ENCODE measurements at regions not wholly inside any gene's neighbourhood (a gene's known extent, or its start where the extent isn't known, plus 50 kb on each side); places are given as distances from the start of the nearest gene placed in this dataset.
A peak's percentile ranks its signal among the peaks of the same experiment; 100 is the strongest.

GRCh38 chr2:19300961-19301360, 57.5 kb downstream of the OSR1 start:
- Histone ChIP-seq H3K9me3 (ENCODE audit: low read length) (no peaks in the 10 kb centered on the region), H3K4me2 (ENCODE audit: low read depth, low read length, poor library complexity, severe bottlenecking) (no peak overlapping the region), H3K27me3 (ENCODE audit: low read length) (no peaks in the 10 kb centered on the region), H3K9me2 (replicated peaks; ENCODE audit: insufficient read depth, low read length) (no peaks in the 10 kb centered on the region), H3K4me1 (ENCODE audit: low read length) (no peaks in the 10 kb centered on the region), H3K27ac (ENCODE audit: low read length) (no peak overlapping the region), H4K20me1 (ENCODE audit: insufficient read depth, low read depth, low read length) (no peaks in the 10 kb centered on the region), H3K36me3 (ENCODE audit: insufficient read depth, low read length) (no peaks in the 10 kb centered on the region), H3K4me3 (ENCODE audit: low read length) (no peak overlapping the region), H3K79me2 (ENCODE audit: low read length) (no peaks in the 10 kb centered on the region), H3K9ac (ENCODE audit: low read length) (no peak overlapping the region), H2AFZ (ENCODE audit: low read length) (no peak overlapping the region)
- DNase-seq: no peak

DNA sequence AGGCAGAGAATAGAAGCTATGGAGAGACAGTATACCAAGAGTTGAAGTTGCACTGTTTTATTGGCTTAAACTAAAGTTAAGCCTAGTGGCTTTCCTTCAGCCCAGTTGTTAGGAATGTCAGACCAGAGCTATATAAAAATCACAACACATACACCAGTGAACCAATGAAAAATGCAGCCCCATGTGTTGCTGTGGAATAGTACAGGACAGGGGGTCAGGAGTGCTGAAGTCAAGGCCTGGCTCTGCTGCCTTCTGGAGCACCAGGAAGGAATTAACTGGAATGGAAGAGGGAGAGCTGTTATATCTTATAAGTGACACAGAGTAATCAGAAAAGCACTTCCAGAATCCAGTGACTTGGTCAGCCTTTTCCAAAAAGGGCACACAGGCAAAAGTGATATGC, 58.9 kb downstream of the OSR1 start:
- Histone ChIP-seq H3K9me2 (replicated peaks; ENCODE audit: insufficient read depth, low read length) (no peaks in the 10 kb centered on the region), H3K4me1 (ENCODE audit: low read length) (no peaks in the 10 kb centered on the region), H4K20me1 (ENCODE audit: insufficient read depth, low read depth, low read length) (no peaks in the 10 kb centered on the region), H3K9ac (ENCODE audit: low read length) (no peak overlapping the region), H3K27ac (ENCODE audit: low read length) (no peak overlapping the region), H3K79me2 (ENCODE audit: low read length) (no peaks in the 10 kb centered on the region), H3K27me3 (ENCODE audit: low read length) (no peaks in the 10 kb centered on the region), H3K4me3 (ENCODE audit: low read length) (no peak overlapping the region), H3K36me3 (ENCODE audit: insufficient read depth, low read length) (no peaks in the 10 kb centered on the region), H2AFZ (ENCODE audit: low read length) (no peak overlapping the region), H3K4me2 (ENCODE audit: low read depth, low read length, poor library complexity, severe bottlenecking) (no peak overlapping the region), H3K9me3 (ENCODE audit: low read length) (no peaks in the 10 kb centered on the region)
- no peak for DNase-seq

DNA sequence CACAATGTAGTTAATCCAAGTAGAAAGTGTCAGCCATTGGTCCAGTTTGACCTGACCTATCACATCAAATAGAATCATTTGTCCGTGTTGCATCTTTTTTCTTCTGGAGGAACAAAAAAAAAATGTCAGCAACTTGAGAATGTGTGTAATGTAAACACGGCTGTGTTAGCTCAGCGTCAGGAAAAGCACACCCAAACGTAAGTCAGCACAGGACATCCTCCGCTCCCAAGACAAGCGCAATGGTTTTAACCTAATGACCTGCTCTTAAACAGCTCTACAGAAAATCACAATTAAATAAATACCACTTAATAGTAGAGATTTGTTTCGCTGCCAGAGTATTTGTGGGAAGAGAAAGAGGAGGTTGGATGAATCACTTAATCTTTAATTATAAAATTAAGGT, 59.4 kb downstream of the OSR1 start:
- no peak overlapping the region for H2AFZ ChIP-seq (ENCODE audit: low read length)
- no peak overlapping the region for H3K27ac ChIP-seq (ENCODE audit: low read length)
- no peak for DNase-seq
- no peak overlapping the region for H3K9ac ChIP-seq (ENCODE audit: low read length)
- H4K20me1 ChIP-seq (ENCODE audit: insufficient read depth, low read depth, low read length): no peaks in the 10 kb centered on the region
- H3K36me3 ChIP-seq (ENCODE audit: insufficient read depth, low read length): no peaks in the 10 kb centered on the region
- H3K4me2 ChIP-seq (ENCODE audit: low read depth, low read length, poor library complexity, severe bottlenecking): no peak overlapping the region
- H3K9me3 ChIP-seq (ENCODE audit: low read length): no peaks in the 10 kb centered on the region
- no peak overlapping the region for H3K4me3 ChIP-seq (ENCODE audit: low read length)
- no peaks in the 10 kb centered on the region for H3K4me1 ChIP-seq (ENCODE audit: low read length)
- no peaks in the 10 kb centered on the region for H3K27me3 ChIP-seq (ENCODE audit: low read length)
- no peaks in the 10 kb centered on the region for H3K79me2 ChIP-seq (ENCODE audit: low read length)
- no peaks in the 10 kb centered on the region for H3K9me2 ChIP-seq (replicated peaks; ENCODE audit: insufficient read depth, low read length)

- Histone ChIP-seq H3K79me2 (ENCODE audit: low read length) (no peaks in the 10 kb centered on the region), H3K4me1 (ENCODE audit: low read length) (no peaks in the 10 kb centered on the region)
Measured at GRCh38 chr2:19297716-19298115, 60.7 kb downstream of the OSR1 start.

DNA sequence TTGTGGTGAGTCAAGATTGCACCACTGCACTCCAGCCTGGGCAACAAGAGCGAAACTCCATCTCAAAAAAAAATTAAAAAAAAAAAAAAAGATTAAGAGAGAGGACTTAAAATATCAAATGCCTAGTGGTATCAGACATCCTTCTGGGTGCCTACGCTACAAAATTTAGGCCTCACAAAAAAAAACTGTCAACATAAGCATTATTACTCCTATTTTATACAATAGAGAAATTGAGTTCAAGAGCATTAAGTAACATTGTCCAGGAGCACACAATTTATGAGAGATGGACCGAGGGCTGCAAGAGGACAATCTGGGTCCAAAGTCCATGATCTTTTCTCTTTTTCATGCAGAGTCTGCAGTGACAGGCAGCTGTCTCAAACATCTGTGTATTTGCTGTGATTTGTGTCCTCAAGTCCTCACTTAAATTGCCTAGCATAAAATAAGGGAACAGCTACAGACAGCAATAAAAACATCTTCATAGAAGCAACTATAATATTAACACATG, 62.4 kb downstream of the OSR1 start:
- no peak overlapping the region for H3K4me3 ChIP-seq (ENCODE audit: low read length)
- H3K9me3 ChIP-seq (ENCODE audit: low read length): no peaks in the 10 kb centered on the region

More at GRCh38 chr2:19297716-19298115, 60.7 kb downstream of the OSR1 start:
- H4K20me1 ChIP-seq (ENCODE audit: insufficient read depth, low read depth, low read length): no peaks in the 10 kb centered on the region
- no peak overlapping the region for H2AFZ ChIP-seq (ENCODE audit: low read length)
- no peak overlapping the region for H3K4me3 ChIP-seq (ENCODE audit: low read length)
- no peak overlapping the region for H3K4me2 ChIP-seq (ENCODE audit: low read depth, low read length, poor library complexity, severe bottlenecking)
- H3K27me3 ChIP-seq (ENCODE audit: low read length): no peaks in the 10 kb centered on the region
- peak; percentile 5 for DNase-seq
- H3K9me2 ChIP-seq (replicated peaks; ENCODE audit: insufficient read depth, low read length): no peaks in the 10 kb centered on the region
- no peaks in the 10 kb centered on the region for H3K36me3 ChIP-seq (ENCODE audit: insufficient read depth, low read length)
- no peak overlapping the region for H3K27ac ChIP-seq (ENCODE audit: low read length)
- no peak overlapping the region for H3K9ac ChIP-seq (ENCODE audit: low read length)
- no peaks in the 10 kb centered on the region for H3K9me3 ChIP-seq (ENCODE audit: low read length)

DNA sequence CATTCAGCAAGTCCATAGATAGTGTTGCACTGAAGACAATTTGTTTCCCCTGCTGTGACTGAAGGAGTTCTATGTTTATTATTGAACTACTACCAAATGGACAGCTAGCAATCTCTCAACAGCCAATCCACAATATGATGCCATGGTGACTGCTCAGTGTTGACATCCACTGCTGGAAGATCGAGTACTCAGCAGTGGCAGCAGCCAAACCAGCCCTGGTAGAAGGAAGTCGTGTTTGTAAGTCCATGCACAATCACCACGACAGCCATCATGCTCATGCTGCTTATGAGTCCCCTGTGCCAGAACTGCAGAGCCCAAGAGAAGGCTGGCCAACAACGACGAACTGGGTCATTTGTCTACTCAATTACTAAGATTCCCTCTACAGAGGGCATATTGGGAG, 66.4 kb downstream of the OSR1 start:
- H4K20me1 ChIP-seq (ENCODE audit: insufficient read depth, low read depth, low read length): no peaks in the 10 kb centered on the region
- H3K9me2 ChIP-seq (replicated peaks; ENCODE audit: insufficient read depth, low read length): no peaks in the 10 kb centered on the region
- no peak overlapping the region for H3K27ac ChIP-seq (ENCODE audit: low read length)
- H3K36me3 ChIP-seq (ENCODE audit: insufficient read depth, low read length): no peaks in the 10 kb centered on the region
- no peaks in the 10 kb centered on the region for H3K27me3 ChIP-seq (ENCODE audit: low read length)
- no peak overlapping the region for H3K4me3 ChIP-seq (ENCODE audit: low read length)
- no peaks in the 10 kb centered on the region for H3K79me2 ChIP-seq (ENCODE audit: low read length)
- no peak overlapping the region for H3K9ac ChIP-seq (ENCODE audit: low read length)
- H3K9me3 ChIP-seq (ENCODE audit: low read length): no peaks in the 10 kb centered on the region
- H3K4me2 ChIP-seq (ENCODE audit: low read depth, low read length, poor library complexity, severe bottlenecking): no peak overlapping the region
- peak; percentile 27 for DNase-seq
- no peak overlapping the region for H2AFZ ChIP-seq (ENCODE audit: low read length)
- no peaks in the 10 kb centered on the region for H3K4me1 ChIP-seq (ENCODE audit: low read length)

More for the DNA sequence above, 62.4 kb downstream of the OSR1 start:
- Histone ChIP-seq H3K79me2 (ENCODE audit: low read length) (no peaks in the 10 kb centered on the region), H3K27me3 (ENCODE audit: low read length) (no peaks in the 10 kb centered on the region), H2AFZ (ENCODE audit: low read length) (no peak overlapping the region), H3K4me1 (ENCODE audit: low read length) (no peaks in the 10 kb centered on the region), H3K9me2 (replicated peaks; ENCODE audit: insufficient read depth, low read length) (no peaks in the 10 kb centered on the region), H3K36me3 (ENCODE audit: insufficient read depth, low read length) (no peaks in the 10 kb centered on the region), H3K4me2 (ENCODE audit: low read depth, low read length, poor library complexity, severe bottlenecking) (no peak overlapping the region), H3K27ac (ENCODE audit: low read length) (no peak overlapping the region), H4K20me1 (ENCODE audit: insufficient read depth, low read depth, low read length) (no peaks in the 10 kb centered on the region), H3K9ac (ENCODE audit: low read length) (no peak overlapping the region)
- DNase-seq: no peak

DNA sequence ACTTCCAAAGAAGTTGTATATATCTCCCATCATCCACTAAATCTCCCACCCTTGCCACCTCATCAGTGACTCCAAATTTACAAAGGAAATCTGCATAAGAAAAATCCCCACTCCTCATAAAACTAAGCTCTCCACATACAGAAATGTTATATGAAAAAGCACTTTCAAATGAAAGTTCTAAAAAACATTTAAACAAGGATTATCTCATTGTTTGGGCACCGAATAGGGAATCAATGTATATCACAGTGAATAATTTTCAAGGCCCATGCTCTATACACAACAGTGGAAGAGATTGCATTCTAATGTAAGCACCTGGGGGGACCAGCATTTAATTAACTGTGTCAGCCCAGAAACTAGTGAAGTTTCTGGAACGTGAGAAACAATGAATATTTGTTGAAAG, 70.1 kb downstream of the OSR1 start:
- no peaks in the 10 kb centered on the region for H3K4me1 ChIP-seq (ENCODE audit: low read length)
- H4K20me1 ChIP-seq (ENCODE audit: insufficient read depth, low read depth, low read length): no peaks in the 10 kb centered on the region
- H3K9me3 ChIP-seq (ENCODE audit: low read length): no peaks in the 10 kb centered on the region
- no peaks in the 10 kb centered on the region for H3K79me2 ChIP-seq (ENCODE audit: low read length)
- no peaks in the 10 kb centered on the region for H3K36me3 ChIP-seq (ENCODE audit: insufficient read depth, low read length)
- H3K4me3 ChIP-seq (ENCODE audit: low read length): no peak overlapping the region
- peak; percentile 27 for DNase-seq
- H3K4me2 ChIP-seq (ENCODE audit: low read depth, low read length, poor library complexity, severe bottlenecking): no peak overlapping the region
- no peak overlapping the region for H2AFZ ChIP-seq (ENCODE audit: low read length)
- H3K27me3 ChIP-seq (ENCODE audit: low read length): no peaks in the 10 kb centered on the region
- no peak overlapping the region for H3K9ac ChIP-seq (ENCODE audit: low read length)
- no peak overlapping the region for H3K27ac ChIP-seq (ENCODE audit: low read length)
- no peaks in the 10 kb centered on the region for H3K9me2 ChIP-seq (replicated peaks; ENCODE audit: insufficient read depth, low read length)

DNA sequence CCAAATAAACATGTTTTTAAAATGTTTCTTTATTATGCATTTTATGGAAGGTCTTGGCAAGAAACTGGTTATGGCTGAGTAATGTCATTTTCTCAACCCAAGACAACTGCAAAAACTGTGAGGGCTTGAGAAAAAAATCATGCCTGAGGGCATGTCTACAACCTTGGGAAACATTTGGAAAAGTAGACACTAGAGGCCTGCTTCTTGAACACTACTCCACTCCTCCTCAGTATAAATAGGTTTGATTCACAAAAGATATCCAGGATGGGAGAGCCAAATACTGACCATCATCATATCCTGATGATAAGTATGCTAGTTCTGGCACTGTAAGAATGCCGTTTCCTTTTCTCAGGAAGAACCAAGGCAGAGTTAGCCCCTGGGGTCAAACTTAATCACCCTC, 71.1 kb downstream of the OSR1 start:
- Histone ChIP-seq H3K4me2 (ENCODE audit: low read depth, low read length, poor library complexity, severe bottlenecking) (no peak overlapping the region), H3K4me1 (ENCODE audit: low read length) (no peaks in the 10 kb centered on the region)
- peak; percentile 16 for DNase-seq

DNA sequence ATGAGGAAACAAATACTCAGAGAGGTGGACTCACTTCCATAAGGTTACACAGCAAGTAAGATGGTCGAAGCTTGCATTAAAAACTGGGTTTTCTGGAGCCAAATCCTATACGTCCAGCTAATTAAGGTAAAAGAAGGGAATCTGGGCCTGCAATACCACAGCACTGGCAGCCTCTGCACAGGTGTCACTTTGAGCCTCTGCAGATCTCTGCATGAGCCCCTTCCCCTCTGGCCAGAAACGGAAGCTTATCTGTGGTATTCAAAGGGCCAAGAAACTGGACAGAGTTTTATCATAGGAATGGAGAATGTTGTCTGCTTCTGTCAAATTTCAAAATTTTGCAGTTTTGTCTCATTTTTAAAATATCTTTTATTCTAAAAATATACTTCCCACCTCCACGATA, 76.1 kb downstream of the OSR1 start:
- H3K4me3 ChIP-seq (ENCODE audit: low read length): no peak overlapping the region
- no peak overlapping the region for H3K27ac ChIP-seq (ENCODE audit: low read length)
- H3K4me2 ChIP-seq (ENCODE audit: low read depth, low read length, poor library complexity, severe bottlenecking): no peak overlapping the region
- H3K79me2 ChIP-seq (ENCODE audit: low read length): no peaks in the 10 kb centered on the region
- no peaks in the 10 kb centered on the region for H3K27me3 ChIP-seq (ENCODE audit: low read length)
- no peaks in the 10 kb centered on the region for H3K9me3 ChIP-seq (ENCODE audit: low read length)
- no peaks in the 10 kb centered on the region for H3K9me2 ChIP-seq (replicated peaks; ENCODE audit: insufficient read depth, low read length)
- H4K20me1 ChIP-seq (ENCODE audit: insufficient read depth, low read depth, low read length): no peaks in the 10 kb centered on the region
- DNase-seq: no peak
- H3K36me3 ChIP-seq (ENCODE audit: insufficient read depth, low read length): no peaks in the 10 kb centered on the region
- H3K9ac ChIP-seq (ENCODE audit: low read length): no peak overlapping the region
- no peaks in the 10 kb centered on the region for H3K4me1 ChIP-seq (ENCODE audit: low read length)
- no peak overlapping the region for H2AFZ ChIP-seq (ENCODE audit: low read length)

More for the DNA sequence above, 71.1 kb downstream of the OSR1 start:
- no peak overlapping the region for H3K9ac ChIP-seq (ENCODE audit: low read length)
- H3K9me2 ChIP-seq (replicated peaks; ENCODE audit: insufficient read depth, low read length): no peaks in the 10 kb centered on the region
- H3K9me3 ChIP-seq (ENCODE audit: low read length): no peaks in the 10 kb centered on the region
- no peaks in the 10 kb centered on the region for H3K79me2 ChIP-seq (ENCODE audit: low read length)
- H4K20me1 ChIP-seq (ENCODE audit: insufficient read depth, low read depth, low read length): no peaks in the 10 kb centered on the region
- no peak overlapping the region for H3K27ac ChIP-seq (ENCODE audit: low read length)
- H3K36me3 ChIP-seq (ENCODE audit: insufficient read depth, low read length): no peaks in the 10 kb centered on the region
- H3K4me3 ChIP-seq (ENCODE audit: low read length): no peak overlapping the region
- no peaks in the 10 kb centered on the region for H3K27me3 ChIP-seq (ENCODE audit: low read length)
- H2AFZ ChIP-seq (ENCODE audit: low read length): no peak overlapping the region

All from Karpas-422 (cell line).